Thyroid gland (tissue), 4 donors: ENCODE measurements at regions not wholly inside any gene's neighbourhood (a gene's known extent, or its start where the extent isn't known, plus 50 kb on each side); places are given as distances from the start of the nearest gene placed in this dataset.

Source experiments
- DNase-seq, 2 donors: peaks; one replicate each; pipeline ENCODE4 v3.0.0-alpha.2; 2019
- H3K27ac ChIP-seq, 3 donors: fragments of 200-600 bp; sonication (generic); 1 replicate in 2 of 3; 2 replicates in 1 of 3; pipeline ENCODE4 v1.5.1; 2016 to 2019; ENCODE audit warnings: mild to moderate bottlenecking in 1 of 3, moderate library complexity in 1 of 3
- H3K27me3 ChIP-seq: fragments of 200-600 bp; sonication (generic); one replicate; pipeline ENCODE4 v1.5.1; 2019
- H3K36me3 ChIP-seq, 2 donors: fragments of 200-600 bp; sonication (generic); one replicate each; pipeline ENCODE4 v1.5.1; 2016 to 2019
- H3K4me1 ChIP-seq, 2 donors: fragments of 200-600 bp; sonication (generic); one replicate each; pipeline ENCODE4 v1.5.1; 2017 to 2019
- H3K4me3 ChIP-seq, 3 donors: fragments of 200-600 bp; sonication (generic); replicated peaks in 1 of 3; 1 replicate in 2 of 3; 2 replicates in 1 of 3; pipeline ENCODE4 v1.5.1; 2016; ENCODE audit warnings: mild to moderate bottlenecking in 1 of 3
- H3K9me3 ChIP-seq: fragments of 200-600 bp; sonication (generic); one replicate; pipeline ENCODE4 v1.5.1; 2017
- CTCF ChIP-seq, 6 experiments: fragments of 200-600 bp in 3 of 6; fragments of 450-650 bp in 3 of 6; sonication (generic) in 3 of 6; IDR thresholded peaks; one replicate each; pipeline ENCODE4 v1.5.1; 2016 to 2019; ENCODE audit warnings: antibody characterized with exemption in 6 of 6, mild to moderate bottlenecking in 2 of 6, inconsistent platforms in 1 of 6, moderate library complexity in 1 of 6
- POLR2A ChIP-seq, 2 donors: fragments of 450-650 bp; IDR thresholded peaks; one replicate each; pipeline ENCODE4 v1.6.1; 2017; ENCODE audit warnings: antibody characterized with exemption in 2 of 2, mild to moderate bottlenecking in 2 of 2, moderate library complexity in 1 of 2
- WGBS, 2 donors: methylation state at CpG; one replicate each; pipeline ENCODE4 v1.1.5; 2017; 5-methylcytosine and 5-hydroxymethylcytosine counted together
- intact Hi-C: fragments of 100-400 bp; cut with DNase I; formaldehyde crosslinking; loops from one replicate; pipeline ENCODE4 v1.15.1; 2023

GRCh38 chr12:64931321-64931720 lies 106.9 kb downstream of the TBC1D30 start:
- WGBS, 2 donors, result 93 to 100% methylated on average over 3 of the region's 3 CpGs
- H3K27ac ChIP-seq, result no peak overlapping the region
- intact Hi-C loops, result no loop called here
- H3K9me3 ChIP-seq, result no peaks in the 10 kb centered on the region
- DNase-seq, result no peak
- H3K27me3 ChIP-seq, result no peaks in the 10 kb centered on the region
- TF ChIP-seq POLR2A (IDR thresholded peaks at IDR 0.05) (no peak), CTCF (IDR thresholded peaks at IDR 0.05) (no peak)
- no peaks in the 10 kb centered on the region for H3K4me1 ChIP-seq
- no peaks in the 10 kb centered on the region for H3K36me3 ChIP-seq
- H3K4me3 ChIP-seq, result no peak overlapping the region

GRCh38 chr12:64931981-64932380 lies 107.5 kb downstream of the TBC1D30 start:
- Histone ChIP-seq H3K4me3 (no peak overlapping the region), H3K9me3 (no peaks in the 10 kb centered on the region), H3K36me3 (no peaks in the 10 kb centered on the region), H3K27ac (no peak overlapping the region), H3K27me3 (no peaks in the 10 kb centered on the region), H3K4me1 (no peaks in the 10 kb centered on the region)
- TF ChIP-seq POLR2A (IDR thresholded peaks at IDR 0.05), result no peak
- no peak for TF ChIP-seq CTCF (IDR thresholded peaks at IDR 0.05)
- intact Hi-C loops, result no loop called here
- 100% methylated on average over 1 of the region's 1 CpG for WGBS, 2 donors
- DNase-seq, result no peak

DNA sequence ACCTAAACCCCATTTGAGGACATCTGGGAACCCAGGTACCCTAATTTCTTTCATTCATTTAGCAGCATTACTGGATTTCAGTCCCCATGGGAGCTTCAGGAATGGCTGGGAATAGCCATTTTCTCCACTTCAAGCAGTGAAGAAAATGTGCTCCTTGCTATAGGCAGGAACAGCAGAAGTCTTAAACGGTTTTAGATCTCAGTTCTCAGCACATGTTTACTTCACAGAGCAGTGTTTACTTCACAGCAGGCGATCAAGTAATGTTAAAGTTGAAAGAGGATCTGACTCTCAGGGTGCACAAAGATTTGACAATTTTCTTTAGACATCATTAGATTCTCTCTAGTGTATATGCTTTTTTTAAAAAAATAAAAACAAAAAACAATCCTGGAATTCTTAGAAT lies 109.3 kb downstream of the TBC1D30 start:
- no peak for DNase-seq
- Histone ChIP-seq H3K4me1 (no peaks in the 10 kb centered on the region), H3K4me3 (no peak overlapping the region), H3K9me3 (no peaks in the 10 kb centered on the region), H3K27me3 (no peaks in the 10 kb centered on the region), H3K36me3 (no peaks in the 10 kb centered on the region), H3K27ac (no peak overlapping the region)
- intact Hi-C loops, result no loop called here
- 39 to 60% methylated on average over 2 of the region's 2 CpGs for WGBS, 2 donors
- TF ChIP-seq CTCF (IDR thresholded peaks at IDR 0.05) (no peak), POLR2A (IDR thresholded peaks at IDR 0.05) (no peak)

DNA sequence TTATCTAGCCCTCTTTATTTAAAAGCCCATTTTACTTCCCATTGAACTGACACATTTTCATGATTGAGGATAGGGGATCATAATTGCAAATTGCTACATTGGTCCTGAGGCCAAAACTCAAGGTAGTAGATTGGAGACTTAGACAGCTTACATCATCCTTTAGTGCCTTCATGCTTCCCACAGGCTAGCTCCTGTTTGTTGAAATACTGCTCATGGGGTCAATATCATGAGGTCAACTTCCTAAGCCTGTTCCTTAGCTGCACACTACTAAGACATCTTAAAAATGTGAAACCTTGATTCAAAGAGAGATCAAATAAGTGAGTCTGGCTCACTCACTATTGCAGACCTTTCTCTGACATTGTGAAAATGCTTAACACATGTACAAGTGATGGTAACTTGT lies 113.0 kb downstream of the TBC1D30 start:
- no peaks in the 10 kb centered on the region for H3K27me3 ChIP-seq
- H3K9me3 ChIP-seq, result no peaks in the 10 kb centered on the region
- intact Hi-C loops, result no loop called here
- no peak overlapping the region for H3K4me3 ChIP-seq
- H3K36me3 ChIP-seq, result no peaks in the 10 kb centered on the region
- TF ChIP-seq POLR2A (IDR thresholded peaks at IDR 0.05) (no peak), CTCF (IDR thresholded peaks at IDR 0.05) (no peak)
- no peak overlapping the region for H3K27ac ChIP-seq
- no peak for DNase-seq
- no peaks in the 10 kb centered on the region for H3K4me1 ChIP-seq

- no peak for DNase-seq
- Histone ChIP-seq H3K27me3 (no peaks in the 10 kb centered on the region), H3K27ac (no peak overlapping the region), H3K4me3 (no peak overlapping the region), H3K4me1 (no peaks in the 10 kb centered on the region), H3K9me3 (no peaks in the 10 kb centered on the region), H3K36me3 (no peaks in the 10 kb centered on the region)
- no peak for TF ChIP-seq POLR2A (IDR thresholded peaks at IDR 0.05)
- no peak for TF ChIP-seq CTCF (IDR thresholded peaks at IDR 0.05)
- intact Hi-C loops, result no loop called here
- WGBS, 2 donors, result 87 to 95% methylated on average over 2 of the region's 2 CpGs
Measured at GRCh38 chr12:64938179-64938578, 113.7 kb downstream of the TBC1D30 start.
